IMR-90 (cell line): ENCODE measurements at regions not wholly inside any gene's neighbourhood (a gene's known extent, or its start where the extent isn't known, plus 50 kb on each side); places are given as distances from the start of the nearest gene placed in this dataset.

Source experiments
- ATAC-seq: fragments of 200-7000 bp; cut with Tn5 transposase; 2 replicates; pipeline ENCODE4 v1.9.1; 2020; ENCODE audit warnings: low read depth, mild to moderate bottlenecking, moderate library complexity
- BruUV-seq: library from RNA; stranded (reverse); fragments of 400-500 nt; replicated peaks from 2 replicates; lab custom pipeline; 2021; lab: Mats Ljungman, UMichigan
- CTCF ChIA-PET: fragments of 300-600 bp; formaldehyde crosslinking; extraction: SDS; loops from one replicate; lab custom pipeline; 2021; ENCODE audit warnings: antibody characterized with exemption; lab: Yijun Ruan, JAX
- POLR2A ChIA-PET: fragments of 300-600 bp; sonication (Branson Sonifier 250); formaldehyde crosslinking; loops from one replicate; lab custom pipeline; 2022; ENCODE audit warnings: antibody characterized with exemption; ENCODE audit not compliant: unreplicated experiment; lab: Charles Lee
- DNase-seq: peaks from one replicate; pipeline ENCODE4 v3.0.0; 2013
- H2AFZ ChIP-seq: replicated peaks from 2 replicates; pipeline ENCODE3; 2013; ENCODE audit warnings: low read length, mild to moderate bottlenecking; ENCODE audit not compliant: poor library complexity
- H2AK5ac ChIP-seq: 2 replicates; pipeline ENCODE4 v1.6.1; 2013; ENCODE audit warnings: low read depth, low read length, inconsistent platforms
- H2AK9ac ChIP-seq: replicated peaks from 2 replicates; pipeline ENCODE3; 2013; ENCODE audit warnings: mild to moderate bottlenecking, low read depth, low read length, moderate library complexity; ENCODE audit not compliant: poor library complexity
- H2BK120ac ChIP-seq: 2 replicates; pipeline ENCODE4 v1.6.1; 2013; ENCODE audit warnings: low read depth, low read length, inconsistent platforms
- H2BK15ac ChIP-seq: 3 replicates; pipeline ENCODE4 v1.6.1; 2013; ENCODE audit warnings: low read depth, low read length, inconsistent platforms
- H2BK20ac ChIP-seq: 2 replicates; pipeline ENCODE4 v1.6.1; 2013; ENCODE audit warnings: low read depth, mild to moderate bottlenecking, inconsistent platforms, low read length, moderate library complexity
- H2BK5ac ChIP-seq: 2 replicates; pipeline ENCODE4 v1.6.1; 2013; ENCODE audit warnings: mild to moderate bottlenecking, low read depth, low read length, inconsistent platforms; ENCODE audit not compliant: poor library complexity, severe bottlenecking
- H3K14ac ChIP-seq: replicated peaks from 2 replicates; pipeline ENCODE4 v1.6.1; 2013; ENCODE audit warnings: low read depth, low read length, inconsistent platforms
- H3K18ac ChIP-seq: 2 replicates; pipeline ENCODE4 v1.6.1; 2013; ENCODE audit warnings: low read depth, low read length, control low read depth
- H3K23ac ChIP-seq: 2 replicates; pipeline ENCODE4 v1.6.1; 2013; ENCODE audit warnings: low read depth, low read length, inconsistent platforms
- H3K27ac ChIP-seq: 2 replicates; pipeline ENCODE4 v1.5.1; 2013; ENCODE audit warnings: mild to moderate bottlenecking, control low read depth, low read length; ENCODE audit not compliant: insufficient read depth
- H3K27me3 ChIP-seq: 2 replicates; pipeline ENCODE4 v1.6.1; 2013; ENCODE audit warnings: low read length; ENCODE audit not compliant: control insufficient read depth, insufficient read depth
- H3K36me3 ChIP-seq: 2 replicates; pipeline ENCODE4 v1.6.1; 2013; ENCODE audit warnings: low read length, mixed read lengths; ENCODE audit not compliant: control insufficient read depth, insufficient read depth
- H3K4ac ChIP-seq: 2 replicates; pipeline ENCODE4 v1.6.1; 2013; ENCODE audit warnings: low read depth, low read length, inconsistent platforms
- H3K4me1 ChIP-seq: 2 replicates; pipeline ENCODE4 v1.6.1; 2013; ENCODE audit warnings: low read length, mixed read lengths; ENCODE audit not compliant: control insufficient read depth, insufficient read depth
- H3K4me2 ChIP-seq: 2 replicates; pipeline ENCODE4 v1.6.1; 2013; ENCODE audit warnings: low read depth, mild to moderate bottlenecking, control low read depth, low read length, moderate library complexity
- H3K4me3 ChIP-seq: 2 replicates; pipeline ENCODE4 v1.5.1; 2013; ENCODE audit warnings: low read depth, mild to moderate bottlenecking, control low read depth, low read length, moderate library complexity; ENCODE audit not compliant: insufficient read depth
- H3K56ac ChIP-seq: 2 replicates; pipeline ENCODE4 v1.6.1; 2013; ENCODE audit warnings: low read length, inconsistent platforms; ENCODE audit not compliant: insufficient read depth; ENCODE audit errors: extremely low read depth
- H3K79me1 ChIP-seq, 2 experiments: 2 replicates each; pipeline ENCODE4 v1.6.1; 2013; ENCODE audit warnings: low read length in 2 of 2, inconsistent platforms in 1 of 2, low read depth in 1 of 2
- H3K9ac ChIP-seq: 2 replicates; pipeline ENCODE4 v1.6.1; 2013; ENCODE audit warnings: low read depth, low read length, control low read depth
- H3K9me1 ChIP-seq: 2 replicates; pipeline ENCODE4 v1.6.1; 2013; ENCODE audit warnings: low read length, inconsistent platforms; ENCODE audit not compliant: insufficient read depth
- H3K9me3 ChIP-seq: 2 replicates; pipeline ENCODE4 v1.6.1; 2013; ENCODE audit warnings: low read length; ENCODE audit not compliant: control insufficient read depth, insufficient read depth
- H4K20me1 ChIP-seq: 2 replicates; pipeline ENCODE4 v1.6.1; 2013; ENCODE audit warnings: low read length, inconsistent platforms; ENCODE audit not compliant: insufficient read depth
- H4K5ac ChIP-seq: 2 replicates; pipeline ENCODE4 v1.6.1; 2013; ENCODE audit warnings: mild to moderate bottlenecking, low read depth, low read length, control low read depth
- H4K8ac ChIP-seq, 2 experiments: 2 replicates each; pipeline ENCODE4 v1.6.1; 2013; ENCODE audit warnings: low read depth in 2 of 2, low read length in 2 of 2, control low read depth in 1 of 2, inconsistent platforms in 1 of 2
- H4K91ac ChIP-seq: 2 replicates; pipeline ENCODE4 v1.6.1; 2013; ENCODE audit warnings: low read depth, low read length, inconsistent platforms; ENCODE audit not compliant: insufficient read depth
- CHD1 ChIP-seq: IDR thresholded peaks from 2 replicates; pipeline ENCODE4 v1.6.1; 2012; ENCODE audit warnings: low read depth, low read length, improper control_type of control experiment
- ELK1 ChIP-seq: fragments of 150-350 bp; IDR thresholded peaks from 2 replicates; pipeline ENCODE4 v1.6.1; 2016; ENCODE audit warnings: low read depth, mild to moderate bottlenecking, low read length, moderate library complexity, borderline replicate concordance
- FOS ChIP-seq: fragments of 150-350 bp; IDR thresholded peaks from 2 replicates; pipeline ENCODE4 v1.6.1; 2016; ENCODE audit warnings: low read depth, low read length
- MAFK ChIP-seq: IDR thresholded peaks from 2 replicates; pipeline ENCODE4 v1.6.1; 2012; ENCODE audit warnings: low read depth, low read length, improper control_type of control experiment
- MAZ ChIP-seq: IDR thresholded peaks from 2 replicates; pipeline ENCODE4 v1.6.1; 2012; ENCODE audit warnings: low read depth, mild to moderate bottlenecking, low read length, improper control_type of control experiment, moderate library complexity, borderline replicate concordance
- MXI1 ChIP-seq: IDR thresholded peaks from 2 replicates; pipeline ENCODE4 v1.6.1; 2012; ENCODE audit warnings: low read depth, mild to moderate bottlenecking, low read length, moderate library complexity, borderline replicate concordance
- NFE2L2 ChIP-seq: fragments of 150-350 bp; IDR thresholded peaks from 2 replicates; pipeline ENCODE4 v1.6.1; 2016; ENCODE audit warnings: low read depth, mild to moderate bottlenecking, low read length
- POLR2A ChIP-seq: IDR thresholded peaks from 2 replicates; pipeline ENCODE4 v1.6.1; 2012; ENCODE audit warnings: mild to moderate bottlenecking, low read depth, low read length
- RAD21 ChIP-seq: IDR thresholded peaks from 2 replicates; pipeline ENCODE4 v1.6.1; 2012; ENCODE audit warnings: low read length, improper control_type of control experiment
- RCOR1 ChIP-seq: IDR thresholded peaks from 2 replicates; pipeline ENCODE4 v1.6.1; 2012; ENCODE audit warnings: mild to moderate bottlenecking, low read length, improper control_type of control experiment; ENCODE audit not compliant: insufficient replicate concordance
- RFX5 ChIP-seq: IDR thresholded peaks from 2 replicates; pipeline ENCODE4 v1.8.0; 2012; ENCODE audit warnings: low read depth, mild to moderate bottlenecking, low read length, moderate library complexity
- SMC3 ChIP-seq: fragments of 150-350 bp; IDR thresholded peaks from 2 replicates; pipeline ENCODE4 v1.6.1; 2016; ENCODE audit warnings: low read depth, mild to moderate bottlenecking, antibody characterized with exemption, low read length, moderate library complexity
- WGBS, 2 experiments: methylation state at CpG; one replicate each; pipeline versions ENCODE4 v1.1.5 to v1.1.7; 2013; ENCODE audit warnings: missing lambda C conversion rate in 2 of 2; ENCODE audit not compliant: insufficient read length in 1 of 2; ENCODE audit errors: extremely low coverage in 2 of 2; 5-methylcytosine and 5-hydroxymethylcytosine counted together
- dilution Hi-C: fragments of 300-500 bp; cut with HindIII; formaldehyde crosslinking; loops from one replicate; pipeline ENCODE4 v1.14.3; 2018; ENCODE audit warnings: low sequenced_read_pairs; ENCODE audit not compliant: unreplicated experiment
- in situ Hi-C: fragments of 300-500 bp; cut with MboI; formaldehyde crosslinking; loops from 3 replicates; pipeline ENCODE4 v1.14.3; 2019; ENCODE audit warnings: low sequenced_read_pairs, inconsistent platforms, mixed read lengths
- intact Hi-C: fragments of 100-400 bp; cut with micrococcal nuclease; formaldehyde crosslinking; loops from 2 replicates; pipeline ENCODE4 v1.10.0; 2022
- TF ChIP-seq, protein P1 (sequence below): fragments of 150-350 bp; IDR thresholded peaks from 2 replicates; pipeline ENCODE4 v1.6.1; 2017; ENCODE audit warnings: mild to moderate bottlenecking, antibody characterized with exemption, low read length, low read depth
- TF ChIP-seq, protein P2 (sequence below): conservative IDR thresholded peaks from 2 replicates; pipeline ENCODE4 v1.5.1; 2012; ENCODE audit warnings: mild to moderate bottlenecking, low read depth, low read length, improper control_type of control experiment

GRCh38 chr1:60998786-60999185, 83.6 kb upstream of the NFIA start:
- in situ Hi-C loops: no loop called here
- TF ChIP-seq, protein P1, sequence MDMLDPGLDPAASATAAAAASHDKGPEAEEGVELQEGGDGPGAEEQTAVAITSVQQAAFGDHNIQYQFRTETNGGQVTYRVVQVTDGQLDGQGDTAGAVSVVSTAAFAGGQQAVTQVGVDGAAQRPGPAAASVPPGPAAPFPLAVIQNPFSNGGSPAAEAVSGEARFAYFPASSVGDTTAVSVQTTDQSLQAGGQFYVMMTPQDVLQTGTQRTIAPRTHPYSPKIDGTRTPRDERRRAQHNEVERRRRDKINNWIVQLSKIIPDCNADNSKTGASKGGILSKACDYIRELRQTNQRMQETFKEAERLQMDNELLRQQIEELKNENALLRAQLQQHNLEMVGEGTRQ: no peak
- TF ChIP-seq MXI1 (no peak), RFX5 (no peak), RCOR1 (no peak), MAZ (no peak), NFE2L2 (no peak), SMC3 (no peak), CHD1 (no peak), POLR2A (no peak), FOS (no peak), RAD21 (no peak), ELK1 (no peak), MAFK (no peak)
- TF ChIP-seq, protein P2, sequence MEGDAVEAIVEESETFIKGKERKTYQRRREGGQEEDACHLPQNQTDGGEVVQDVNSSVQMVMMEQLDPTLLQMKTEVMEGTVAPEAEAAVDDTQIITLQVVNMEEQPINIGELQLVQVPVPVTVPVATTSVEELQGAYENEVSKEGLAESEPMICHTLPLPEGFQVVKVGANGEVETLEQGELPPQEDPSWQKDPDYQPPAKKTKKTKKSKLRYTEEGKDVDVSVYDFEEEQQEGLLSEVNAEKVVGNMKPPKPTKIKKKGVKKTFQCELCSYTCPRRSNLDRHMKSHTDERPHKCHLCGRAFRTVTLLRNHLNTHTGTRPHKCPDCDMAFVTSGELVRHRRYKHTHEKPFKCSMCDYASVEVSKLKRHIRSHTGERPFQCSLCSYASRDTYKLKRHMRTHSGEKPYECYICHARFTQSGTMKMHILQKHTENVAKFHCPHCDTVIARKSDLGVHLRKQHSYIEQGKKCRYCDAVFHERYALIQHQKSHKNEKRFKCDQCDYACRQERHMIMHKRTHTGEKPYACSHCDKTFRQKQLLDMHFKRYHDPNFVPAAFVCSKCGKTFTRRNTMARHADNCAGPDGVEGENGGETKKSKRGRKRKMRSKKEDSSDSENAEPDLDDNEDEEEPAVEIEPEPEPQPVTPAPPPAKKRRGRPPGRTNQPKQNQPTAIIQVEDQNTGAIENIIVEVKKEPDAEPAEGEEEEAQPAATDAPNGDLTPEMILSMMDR: no peak

More at GRCh38 chr1:60998786-60999185, 83.6 kb upstream of the NFIA start:
- Histone ChIP-seq H2AK9ac (no peak overlapping the region), H4K20me1 (no peaks in the 10 kb centered on the region), H2BK5ac (no peak overlapping the region), H4K91ac (no peak overlapping the region), H3K56ac (no peak overlapping the region), H3K9me3 (no peaks in the 10 kb centered on the region), H3K9me1 (no peaks in the 10 kb centered on the region), H3K4ac (no peak overlapping the region), H3K36me3 (no peaks in the 10 kb centered on the region), H2BK20ac (no peak overlapping the region), H2AFZ (no peak overlapping the region), H4K8ac (no peak overlapping the region), H2BK120ac (no peak overlapping the region), H3K27me3 (peaks cover 4% of the 10 kb centered on the region; the same call in 1 of the 2 replicates), H3K9ac (no peak overlapping the region), H3K27ac (no peak overlapping the region), H3K79me1 (no peaks in the 10 kb centered on the region), H2AK5ac (no peak overlapping the region), H3K18ac (no peak overlapping the region), H3K14ac (no peak overlapping the region), H2BK15ac (no peak overlapping the region), H3K4me2 (no peak overlapping the region), H4K5ac (no peak overlapping the region), H3K23ac (no peak overlapping the region), H3K4me3 (no peak overlapping the region), H3K4me1 (no peaks in the 10 kb centered on the region)
- WGBS, 2 experiments: 40% methylated on average over 1 of the region's 5 CpGs; no CpG with 5 or more reads in 1 of the 2 experiments
- no peak for ATAC-seq
- dilution Hi-C loops: no loop called here
- ChIA-PET CTCF (no interaction called here), POLR2A (no interaction called here)
- DNase-seq: no peak
- intact Hi-C loops: no loop called here
- no TSS peak for BruUV-seq
